ENCODE measurements at regions not wholly inside any gene's neighbourhood (a gene's known extent, or its start where the extent isn't known, plus 50 kb on each side); places are given as distances from the start of the nearest gene placed in this dataset.

- DNase-seq (ENCODE audit: low read depth): no peak
- TF ChIP-seq CTCF (IDR thresholded peaks at IDR 0.05; ENCODE audit: insufficient read depth, low read depth, low read length): no peak
- CTCF ChIA-PET: interaction anchor here (1.0 kb wide), 1 partner anchor 9 kb away, joined by 3 read pairs; no protein-coding TSS in a partner anchor
- Histone ChIP-seq H3K4me3 (ENCODE audit: low read depth, low read length) (no peak overlapping the region), H3K36me3 (ENCODE audit: control insufficient read depth, insufficient read depth, low read length) (no peaks in the 10 kb centered on the region), H3K27me3 (ENCODE audit: control insufficient read depth, insufficient read depth, low read length) (no peaks in the 10 kb centered on the region)
- POLR2A ChIA-PET: no interaction called here
Observed at GRCh38 chr12:60981473-60981872, 1278.7 kb upstream of the USP15 start.

GRCh38 chr12:60992087-60992486 is 1268.1 kb upstream of the USP15 start:
- no peak for DNase-seq (ENCODE audit: low read depth)
- Histone ChIP-seq H3K27me3 (ENCODE audit: control insufficient read depth, insufficient read depth, low read length) (no peaks in the 10 kb centered on the region), H3K4me3 (ENCODE audit: low read depth, low read length) (no peak overlapping the region), H3K36me3 (ENCODE audit: control insufficient read depth, insufficient read depth, low read length) (no peaks in the 10 kb centered on the region)
- ChIA-PET POLR2A (no interaction called here), CTCF (no interaction called here)
- no peak for TF ChIP-seq CTCF (IDR thresholded peaks at IDR 0.05; ENCODE audit: insufficient read depth, low read depth, low read length)

GRCh38 chr12:60995256-60995825 is 1264.9 kb upstream of the USP15 start:
- ChIA-PET CTCF (no interaction called here), POLR2A (no interaction called here)
- Histone ChIP-seq H3K36me3 (ENCODE audit: control insufficient read depth, insufficient read depth, low read length) (no peaks in the 10 kb centered on the region), H3K4me3 (ENCODE audit: low read depth, low read length) (no peak overlapping the region), H3K27me3 (ENCODE audit: control insufficient read depth, insufficient read depth, low read length) (no peaks in the 10 kb centered on the region)
- DNase-seq (ENCODE audit: low read depth): no peak
- no peak for TF ChIP-seq CTCF (IDR thresholded peaks at IDR 0.05; ENCODE audit: insufficient read depth, low read depth, low read length)

- no peaks in the 10 kb centered on the region for H3K36me3 ChIP-seq (ENCODE audit: control insufficient read depth, insufficient read depth, low read length)
- H3K27me3 ChIP-seq (ENCODE audit: control insufficient read depth, insufficient read depth, low read length): no peaks in the 10 kb centered on the region
- DNase-seq (ENCODE audit: low read depth): no peak
- CTCF ChIA-PET: no interaction called here
- POLR2A ChIA-PET: no interaction called here
- H3K4me3 ChIP-seq (ENCODE audit: low read depth, low read length): no peak overlapping the region
- TF ChIP-seq CTCF (IDR thresholded peaks at IDR 0.05; ENCODE audit: insufficient read depth, low read depth, low read length): no peak
Observed at GRCh38 chr12:60997869-60998378, 1262.3 kb upstream of the USP15 start.

- no peak for DNase-seq (ENCODE audit: low read depth)
- H3K4me3 ChIP-seq (ENCODE audit: low read depth, low read length): no peak overlapping the region
- no peaks in the 10 kb centered on the region for H3K27me3 ChIP-seq (ENCODE audit: control insufficient read depth, insufficient read depth, low read length)
- H3K36me3 ChIP-seq (ENCODE audit: control insufficient read depth, insufficient read depth, low read length): no peaks in the 10 kb centered on the region
- POLR2A ChIA-PET: no interaction called here
- no peak for TF ChIP-seq CTCF (IDR thresholded peaks at IDR 0.05; ENCODE audit: insufficient read depth, low read depth, low read length)
- CTCF ChIA-PET: no interaction called here
Observed at GRCh38 chr12:61009192-61009591, 1251.0 kb upstream of the USP15 start.

Measured in BJ (cell line).